ENCODE measurements at regions not wholly inside any gene's neighbourhood (a gene's known extent, or its start where the extent isn't known, plus 50 kb on each side); places are given as distances from the start of the nearest gene placed in this dataset.

GRCh38 chr20:63076421-63076820, 69.7 kb upstream of the BHLHE23 start:
- BruUV-seq (replicated peaks), result no TSS peak
- H3K27me3 Mint-ChIP-seq (ENCODE audit: insufficient read depth, unreplicated experiment), result peaks cover 28% of the 10 kb centered on the region
- intact Hi-C loops (cut with micrococcal nuclease), result no loop called here
- no peak overlapping the region for H3K27ac Mint-ChIP-seq (ENCODE audit: low read depth, unreplicated experiment)
- H3K4me3 Mint-ChIP-seq (ENCODE audit: unreplicated experiment), result no peak overlapping the region
- CTCF ChIA-PET, result no interaction called here
- no peaks in the 10 kb centered on the region for H3K36me3 Mint-ChIP-seq (ENCODE audit: insufficient read depth, unreplicated experiment)
- no peak for DNase-seq (ENCODE audit: unreplicated experiment)
- POLR2A ChIA-PET, result no interaction called here
- no peaks in the 10 kb centered on the region for H3K4me1 Mint-ChIP-seq (ENCODE audit: insufficient read depth, unreplicated experiment)
- TF ChIP-seq, protein P1, sequence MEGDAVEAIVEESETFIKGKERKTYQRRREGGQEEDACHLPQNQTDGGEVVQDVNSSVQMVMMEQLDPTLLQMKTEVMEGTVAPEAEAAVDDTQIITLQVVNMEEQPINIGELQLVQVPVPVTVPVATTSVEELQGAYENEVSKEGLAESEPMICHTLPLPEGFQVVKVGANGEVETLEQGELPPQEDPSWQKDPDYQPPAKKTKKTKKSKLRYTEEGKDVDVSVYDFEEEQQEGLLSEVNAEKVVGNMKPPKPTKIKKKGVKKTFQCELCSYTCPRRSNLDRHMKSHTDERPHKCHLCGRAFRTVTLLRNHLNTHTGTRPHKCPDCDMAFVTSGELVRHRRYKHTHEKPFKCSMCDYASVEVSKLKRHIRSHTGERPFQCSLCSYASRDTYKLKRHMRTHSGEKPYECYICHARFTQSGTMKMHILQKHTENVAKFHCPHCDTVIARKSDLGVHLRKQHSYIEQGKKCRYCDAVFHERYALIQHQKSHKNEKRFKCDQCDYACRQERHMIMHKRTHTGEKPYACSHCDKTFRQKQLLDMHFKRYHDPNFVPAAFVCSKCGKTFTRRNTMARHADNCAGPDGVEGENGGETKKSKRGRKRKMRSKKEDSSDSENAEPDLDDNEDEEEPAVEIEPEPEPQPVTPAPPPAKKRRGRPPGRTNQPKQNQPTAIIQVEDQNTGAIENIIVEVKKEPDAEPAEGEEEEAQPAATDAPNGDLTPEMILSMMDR (IDR thresholded peaks at IDR 0.05; ENCODE audit: unreplicated experiment), result no peak
- peaks cover 27% of the 10 kb centered on the region for H3K9me3 Mint-ChIP-seq (ENCODE audit: unreplicated experiment)

GRCh38 chr20:63074631-63075030, 67.9 kb upstream of the BHLHE23 start:
- Mint-ChIP-seq H3K36me3 (ENCODE audit: insufficient read depth, unreplicated experiment) (no peaks in the 10 kb centered on the region), H3K27me3 (ENCODE audit: insufficient read depth, unreplicated experiment) (peaks cover 28% of the 10 kb centered on the region), H3K27ac (ENCODE audit: low read depth, unreplicated experiment) (no peak overlapping the region), H3K4me1 (ENCODE audit: insufficient read depth, unreplicated experiment) (no peaks in the 10 kb centered on the region), H3K9me3 (ENCODE audit: unreplicated experiment) (peaks cover 27% of the 10 kb centered on the region), H3K4me3 (ENCODE audit: unreplicated experiment) (no peak overlapping the region)
- ChIA-PET CTCF (interaction anchor here (0.6 to 0.7 kb wide), 3 partner anchors 42 to 109 kb away, joined by 3 to 4 read pairs (median 3); no protein-coding TSS in a partner anchor), POLR2A (no interaction called here)
- intact Hi-C loops (cut with micrococcal nuclease), result no loop called here
- BruUV-seq (replicated peaks), result no TSS peak
- TF ChIP-seq, protein P1 (IDR thresholded peaks at IDR 0.05; ENCODE audit: unreplicated experiment), result no peak
- DNase-seq (ENCODE audit: unreplicated experiment), result no peak

DNA sequence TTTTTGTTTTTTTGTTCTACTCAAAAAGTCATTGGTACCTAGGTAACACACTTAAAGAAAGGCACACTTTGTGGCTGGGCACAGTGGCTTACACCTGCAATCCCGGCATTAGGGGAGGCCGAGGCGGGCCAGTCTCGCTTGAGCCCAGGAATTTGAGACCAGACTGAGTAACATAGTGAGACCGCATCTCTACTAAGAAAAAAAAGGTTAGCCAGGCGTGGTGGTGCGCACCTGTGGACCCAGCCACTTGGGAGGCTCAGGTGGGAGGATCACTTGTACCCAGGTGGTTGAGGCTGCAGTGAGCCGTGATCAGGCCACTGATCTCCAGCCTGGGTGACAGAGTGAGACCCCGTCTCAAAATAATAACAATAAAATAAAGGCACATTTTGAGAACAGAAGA, 67.4 kb upstream of the BHLHE23 start:
- intact Hi-C loops (cut with micrococcal nuclease), result no loop called here
- no peaks in the 10 kb centered on the region for H3K4me1 Mint-ChIP-seq (ENCODE audit: insufficient read depth, unreplicated experiment)
- H3K27me3 Mint-ChIP-seq (ENCODE audit: insufficient read depth, unreplicated experiment), result peaks cover 28% of the 10 kb centered on the region
- BruUV-seq (replicated peaks), result no TSS peak
- ChIA-PET CTCF (interaction anchor here (0.7 kb wide), 2 partner anchors 42 to 109 kb away, joined by 3 read pairs; no protein-coding TSS in a partner anchor), POLR2A (no interaction called here)
- peaks cover 27% of the 10 kb centered on the region for H3K9me3 Mint-ChIP-seq (ENCODE audit: unreplicated experiment)
- TF ChIP-seq, protein P1 (IDR thresholded peaks at IDR 0.05; ENCODE audit: unreplicated experiment), result no peak
- H3K27ac Mint-ChIP-seq (ENCODE audit: low read depth, unreplicated experiment), result no peak overlapping the region
- no peak overlapping the region for H3K4me3 Mint-ChIP-seq (ENCODE audit: unreplicated experiment)
- H3K36me3 Mint-ChIP-seq (ENCODE audit: insufficient read depth, unreplicated experiment), result no peaks in the 10 kb centered on the region
- DNase-seq (ENCODE audit: unreplicated experiment), result no peak

GRCh38 chr20:63073738-63074065, 66.9 kb upstream of the BHLHE23 start:
- peaks cover 27% of the 10 kb centered on the region for H3K9me3 Mint-ChIP-seq (ENCODE audit: unreplicated experiment)
- TF ChIP-seq, protein P1 (IDR thresholded peaks at IDR 0.05; ENCODE audit: unreplicated experiment), result no peak
- BruUV-seq (replicated peaks), result no TSS peak
- ChIA-PET CTCF (no interaction called here), POLR2A (no interaction called here)
- H3K4me1 Mint-ChIP-seq (ENCODE audit: insufficient read depth, unreplicated experiment), result no peaks in the 10 kb centered on the region
- peaks cover 28% of the 10 kb centered on the region for H3K27me3 Mint-ChIP-seq (ENCODE audit: insufficient read depth, unreplicated experiment)
- no peak overlapping the region for H3K4me3 Mint-ChIP-seq (ENCODE audit: unreplicated experiment)
- no peak for DNase-seq (ENCODE audit: unreplicated experiment)
- H3K27ac Mint-ChIP-seq (ENCODE audit: low read depth, unreplicated experiment), result no peak overlapping the region
- intact Hi-C loops (cut with micrococcal nuclease), result no loop called here
- no peaks in the 10 kb centered on the region for H3K36me3 Mint-ChIP-seq (ENCODE audit: insufficient read depth, unreplicated experiment)
